GM13977 (cell line): ENCODE measurements at regions not wholly inside any gene's neighbourhood (a gene's known extent, or its start where the extent isn't known, plus 50 kb on each side); places are given as distances from the start of the nearest gene placed in this dataset.

Source experiments
- DNase-seq: peaks from one replicate; pipeline ENCODE4 v3.0.0; 2012; ENCODE audit warnings: low spot score
- CTCF ChIP-seq: IDR thresholded peaks from 2 replicates; pipeline ENCODE4 v1.5.1; 2012; ENCODE audit warnings: mild to moderate bottlenecking, control low read depth; ENCODE audit not compliant: insufficient read depth; ENCODE audit errors: extremely low read depth, missing control alignments
- in situ Hi-C: fragments of 300-500 bp; cut with MboI; formaldehyde crosslinking; loops from one replicate; pipeline ENCODE4 v1.12.0; 2022; ENCODE audit warnings: low sequenced_read_pairs, low pct_unique_long_range_greater_than_20kb, mixed read lengths, inconsistent platforms; ENCODE audit not compliant: unreplicated experiment

DNA sequence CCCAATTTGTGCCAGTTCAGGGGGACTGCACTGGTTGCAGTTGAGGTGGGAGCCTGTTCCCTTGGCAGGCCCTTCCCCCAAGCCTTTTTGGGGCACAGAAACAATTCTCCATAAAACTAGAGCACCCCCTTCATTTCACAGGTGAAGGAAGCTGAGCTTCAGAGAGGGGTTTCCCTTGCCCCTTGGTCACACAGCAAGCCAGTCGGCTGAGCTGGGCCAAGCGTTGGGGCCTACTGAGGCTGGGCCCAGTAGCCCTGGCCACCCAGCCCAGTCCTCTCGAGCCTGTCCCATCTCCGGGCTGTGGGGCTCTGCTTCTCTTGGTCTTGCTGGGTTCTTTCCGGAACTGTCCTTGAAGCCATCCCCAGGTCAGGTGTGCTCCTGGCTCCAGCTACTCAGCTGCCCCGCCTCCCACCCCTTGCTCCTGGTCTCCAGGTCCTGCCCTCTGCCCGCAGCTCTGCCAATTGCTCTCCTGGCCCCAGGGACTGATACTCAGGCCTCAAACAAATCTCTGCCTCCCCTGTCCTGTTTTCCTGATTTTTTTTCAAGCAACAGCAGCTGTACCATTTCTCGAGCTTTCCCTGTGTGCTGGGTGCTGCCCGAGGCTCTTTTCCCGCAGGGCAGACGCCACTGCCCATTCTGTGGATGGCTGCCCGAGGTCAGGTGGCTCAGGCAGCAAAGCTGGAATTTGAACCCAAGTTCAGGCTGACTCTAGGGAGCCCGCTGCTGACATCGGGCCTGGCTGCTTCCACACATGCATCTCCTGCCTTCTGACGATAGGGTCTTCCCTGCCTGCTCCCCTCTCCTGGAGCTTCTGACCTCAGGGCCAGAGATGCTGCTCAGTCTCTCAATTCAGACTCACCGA lies 87.4 kb upstream of the NKD1 start:
- no peak for TF ChIP-seq CTCF
- in situ Hi-C loops, result no loop called here
- no peak for DNase-seq

- in situ Hi-C loops, result no loop called here
- no peak for DNase-seq
- no peak for TF ChIP-seq CTCF
These were observed 88.6 kb upstream of the NKD1 start for GRCh38 chr16:50459496-50460080.

GRCh38 chr16:50458667-50459495 lies 89.3 kb upstream of the NKD1 start:
- in situ Hi-C loops, result no loop called here
- DNase-seq, result no peak
- TF ChIP-seq CTCF, result no peak

DNA sequence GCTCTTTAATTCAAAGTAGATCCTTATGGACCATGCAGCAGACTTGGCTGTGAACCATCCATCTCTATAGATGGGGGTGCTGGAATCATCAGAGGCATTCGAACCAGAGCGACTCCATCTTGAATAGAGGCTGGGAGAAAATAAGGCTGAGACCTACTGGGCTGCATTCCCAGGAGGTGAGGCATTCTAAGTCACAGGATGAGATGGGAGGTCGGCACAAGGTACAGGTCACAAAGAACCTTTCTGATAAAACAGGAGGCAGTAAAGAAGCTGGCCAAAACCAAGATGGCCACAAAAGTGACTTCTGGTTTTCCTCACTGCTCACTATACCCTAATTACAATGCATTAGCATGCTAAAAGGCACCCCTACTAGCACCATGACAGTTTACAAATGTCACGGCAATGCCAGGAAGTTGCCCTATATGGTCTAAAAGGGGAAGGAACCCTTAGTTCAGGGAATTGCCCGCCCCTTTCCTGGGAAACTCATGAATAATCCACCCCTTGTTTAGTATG lies 89.2 kb upstream of the BRD7 start:
- no peak for TF ChIP-seq CTCF
- in situ Hi-C loops, result no loop called here
- DNase-seq, result no peak

GRCh38 chr16:50457423-50457822 lies 88.6 kb upstream of the BRD7 start:
- in situ Hi-C loops, result no loop called here
- DNase-seq, result no peak
- TF ChIP-seq CTCF, result no peak

- TF ChIP-seq CTCF, result no peak
- in situ Hi-C loops, result no loop called here
- DNase-seq, result no peak
These were observed 86.6 kb upstream of the BRD7 start for GRCh38 chr16:50455288-50455845.
